ENCODE measurements at regions not wholly inside any gene's neighbourhood (a gene's known extent, or its start where the extent isn't known, plus 50 kb on each side); places are given as distances from the start of the nearest gene placed in this dataset.

DNA sequence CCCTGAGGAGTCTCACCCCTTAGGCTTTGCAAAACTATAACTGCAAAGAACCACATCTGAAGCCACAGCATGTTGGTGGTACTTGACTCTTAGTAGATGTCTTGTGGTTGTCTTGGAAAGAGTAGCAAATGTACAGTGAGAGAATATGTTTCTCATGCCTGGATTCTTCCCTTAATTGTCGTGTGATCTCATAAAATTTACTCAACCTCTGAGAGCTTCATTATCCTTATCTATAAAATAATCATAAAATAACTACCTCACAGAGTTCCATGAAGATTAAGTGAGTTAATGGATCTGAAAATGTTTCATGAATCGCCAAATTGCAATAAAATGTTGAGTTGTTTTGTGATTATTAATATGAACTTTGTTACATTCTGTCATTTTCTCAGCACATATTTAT lies 491.5 kb downstream of the METTL15 start:
- intact Hi-C loops (cut with DNase I): no loop called here

DNA sequence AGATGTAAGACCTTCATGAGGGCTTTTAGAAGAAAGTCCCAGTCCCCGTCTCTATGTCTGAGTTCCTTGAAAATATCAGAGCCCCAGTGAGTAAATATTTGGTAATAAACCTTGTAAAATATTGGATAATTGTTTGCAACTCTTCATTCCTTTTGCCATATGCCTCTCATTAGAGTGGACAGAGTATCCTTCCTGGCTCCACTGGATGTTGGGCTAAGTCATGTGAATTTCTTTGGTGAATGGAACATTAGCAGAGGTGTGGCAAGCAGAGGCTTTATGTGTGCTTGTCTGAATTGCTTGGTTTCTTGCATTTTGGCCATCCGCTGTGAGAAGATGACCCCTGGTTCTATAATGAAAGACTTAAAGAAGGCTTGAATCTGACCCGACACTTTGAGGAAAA lies 490.3 kb downstream of the METTL15 start:
- DNase-seq (ENCODE audit: low spot score): no peak
- intact Hi-C loops (cut with DNase I): no loop called here

More for the DNA sequence above, 491.5 kb downstream of the METTL15 start:
- no peak for DNase-seq (ENCODE audit: low spot score)

- intact Hi-C loops (cut with DNase I): no loop called here
- no peak for DNase-seq (ENCODE audit: low spot score)
These were observed 488.6 kb downstream of the METTL15 start for GRCh38 chr11:28596816-28597215.

GRCh38 chr11:28592141-28592540 lies 484.0 kb downstream of the METTL15 start:
- intact Hi-C loops (cut with DNase I): no loop called here
- DNase-seq (ENCODE audit: low spot score): no peak

DNA sequence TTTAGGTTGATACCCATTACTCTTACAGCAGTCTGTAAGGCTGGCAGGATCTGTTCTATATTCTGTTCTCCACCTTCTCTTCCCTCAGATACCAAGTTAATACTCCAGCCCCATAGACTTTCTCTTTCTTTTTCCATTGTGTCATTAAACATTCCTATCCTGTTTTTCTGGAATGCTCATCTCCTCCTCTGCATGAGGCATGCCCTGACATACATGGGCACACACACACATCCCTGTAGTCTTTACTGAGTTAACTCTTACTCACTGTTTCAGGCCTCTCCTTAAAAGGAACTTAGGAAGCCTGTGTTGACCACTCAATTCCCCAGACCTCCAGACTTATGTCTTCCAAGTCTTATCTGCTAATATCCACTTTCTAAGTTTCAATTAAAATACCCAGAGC lies 476.8 kb downstream of the METTL15 start:
- DNase-seq (ENCODE audit: low spot score): no peak
- intact Hi-C loops (cut with DNase I): no loop called here

- DNase-seq (ENCODE audit: low spot score): no peak
- intact Hi-C loops (cut with DNase I): no loop called here
These were observed 474.3 kb downstream of the METTL15 start for GRCh38 chr11:28582506-28582905.

GRCh38 chr11:28581286-28582242 lies 473.4 kb downstream of the METTL15 start:
- no peak for DNase-seq (ENCODE audit: low spot score)
- intact Hi-C loops (cut with DNase I): no loop called here

DNA sequence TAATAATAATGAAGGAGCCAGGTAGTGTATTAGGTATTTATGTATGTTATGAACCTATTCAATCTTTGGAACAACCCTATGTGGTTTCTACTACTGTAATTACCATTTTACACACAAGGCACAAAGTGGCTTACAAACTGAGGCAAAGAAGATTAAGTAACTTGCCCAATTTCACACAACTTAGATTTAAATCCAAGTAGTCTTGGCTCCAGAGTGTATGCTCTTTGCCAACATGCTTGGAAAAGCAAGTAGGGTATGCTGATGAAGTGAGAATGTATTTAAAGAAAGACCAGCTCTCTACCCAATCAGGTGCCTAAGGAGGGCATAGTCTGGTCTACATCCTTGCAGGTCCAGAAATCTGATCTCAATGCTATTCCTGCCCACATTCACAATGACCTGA lies 463.2 kb downstream of the METTL15 start:
- intact Hi-C loops (cut with DNase I): no loop called here
- DNase-seq (ENCODE audit: low spot score): no peak

DNA sequence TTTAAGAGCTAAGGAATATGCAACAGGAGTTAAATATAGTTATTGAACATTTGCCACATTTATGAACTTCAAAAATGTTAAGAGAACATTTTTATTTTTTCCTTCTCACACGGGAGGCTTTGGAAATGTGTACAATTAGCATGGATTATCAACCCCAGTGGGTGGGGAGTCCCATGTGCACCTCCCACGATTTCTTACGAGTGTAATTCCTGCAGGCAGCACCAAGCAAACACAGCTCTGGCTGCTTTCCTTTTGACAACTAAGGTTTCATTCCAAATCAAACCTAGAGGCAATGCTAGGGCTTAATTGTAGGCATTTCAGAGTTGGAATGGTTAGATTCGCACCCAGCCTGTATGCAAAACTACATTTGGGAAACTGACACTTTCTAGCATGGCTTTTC lies 460.9 kb downstream of the METTL15 start:
- no peak for DNase-seq (ENCODE audit: low spot score)
- intact Hi-C loops (cut with DNase I): no loop called here

DNA sequence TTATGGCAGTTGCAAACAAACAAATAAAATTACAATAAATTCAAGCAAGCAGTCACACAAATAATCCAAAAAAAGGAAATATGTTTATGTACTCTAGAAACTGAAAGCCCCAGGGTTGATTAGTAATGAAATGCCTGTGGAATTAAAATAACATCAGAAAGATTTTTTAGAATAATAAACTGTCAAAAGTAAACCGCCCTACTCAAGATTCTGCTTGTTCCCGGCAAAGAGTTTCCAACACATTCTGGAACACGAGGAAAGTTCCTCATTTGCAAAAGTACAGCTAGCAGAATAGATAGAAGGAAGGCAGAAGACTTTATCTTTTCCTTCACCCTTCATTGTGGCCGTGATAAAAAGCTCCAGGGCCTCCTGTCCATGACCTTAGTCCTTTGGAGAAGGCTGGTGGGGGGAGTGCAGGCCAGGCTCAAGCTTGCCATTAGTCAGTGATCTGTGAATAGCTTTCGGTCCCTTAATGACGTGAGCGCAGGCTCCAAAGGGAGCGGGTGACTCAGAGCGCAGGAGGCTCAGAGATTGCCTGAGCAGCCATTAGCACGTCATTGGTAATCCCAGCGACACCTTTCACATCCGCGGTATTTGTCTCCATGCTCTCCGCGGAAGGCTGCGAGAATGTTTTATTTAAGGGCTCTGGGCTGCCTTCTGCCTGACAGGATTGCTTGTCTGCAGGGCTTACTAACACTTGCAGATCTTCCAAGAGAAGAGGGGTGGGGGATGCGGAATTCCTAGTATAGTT lies 458.3 kb downstream of the METTL15 start:
- intact Hi-C loops (cut with DNase I): no loop called here
- peak; percentile 95 for DNase-seq (ENCODE audit: low spot score)

DNA sequence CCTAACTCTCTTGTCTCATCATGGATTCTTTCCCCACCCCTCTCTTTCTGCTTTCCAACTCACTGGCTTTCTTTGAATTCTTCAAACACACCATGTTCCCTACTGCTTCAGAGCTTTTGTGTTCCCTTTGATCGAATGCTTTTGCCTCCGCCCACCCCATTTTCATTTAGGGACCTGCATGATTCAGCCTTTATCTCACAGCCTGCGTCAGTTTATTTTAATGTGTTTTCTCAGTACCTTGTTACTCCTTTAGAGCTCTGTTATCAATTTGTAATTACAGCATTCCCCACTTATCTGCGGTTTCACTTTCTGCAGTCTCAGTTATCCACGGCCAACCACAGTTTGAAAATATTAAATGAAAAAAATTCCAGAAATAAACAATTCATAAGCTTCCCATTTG lies 451.3 kb downstream of the METTL15 start:
- intact Hi-C loops (cut with DNase I): no loop called here
- no peak for DNase-seq (ENCODE audit: low spot score)

GRCh38 chr11:28547321-28547741 lies 439.1 kb downstream of the METTL15 start:
- intact Hi-C loops (cut with DNase I): no loop called here

DNA sequence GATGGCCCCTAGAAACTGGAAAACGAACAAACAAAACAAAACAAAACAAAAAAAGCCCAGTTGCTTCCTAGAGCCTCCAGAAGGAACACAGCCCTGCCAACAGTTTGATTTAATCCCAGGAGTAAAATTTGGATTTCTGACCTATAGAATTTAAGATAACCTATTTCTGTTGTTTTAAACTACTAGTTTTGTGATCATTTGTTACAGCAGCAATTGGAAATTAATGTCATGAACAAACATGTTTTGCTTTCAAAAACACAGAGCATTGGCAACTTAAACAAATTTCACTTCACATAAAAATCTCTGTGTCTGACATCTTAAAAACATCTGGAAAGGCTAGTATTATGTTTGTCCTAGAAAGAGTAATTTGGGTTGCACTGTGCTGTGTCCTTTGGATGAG lies 437.3 kb downstream of the METTL15 start:
- intact Hi-C loops (cut with DNase I): no loop called here
- DNase-seq (ENCODE audit: low spot score): no peak

More at GRCh38 chr11:28547321-28547741, 439.1 kb downstream of the METTL15 start:
- no peak for DNase-seq (ENCODE audit: low spot score)

- no peak for DNase-seq (ENCODE audit: low spot score)
- intact Hi-C loops (cut with DNase I): no loop called here
These were observed 434.4 kb downstream of the METTL15 start for GRCh38 chr11:28542561-28542960.

DNA sequence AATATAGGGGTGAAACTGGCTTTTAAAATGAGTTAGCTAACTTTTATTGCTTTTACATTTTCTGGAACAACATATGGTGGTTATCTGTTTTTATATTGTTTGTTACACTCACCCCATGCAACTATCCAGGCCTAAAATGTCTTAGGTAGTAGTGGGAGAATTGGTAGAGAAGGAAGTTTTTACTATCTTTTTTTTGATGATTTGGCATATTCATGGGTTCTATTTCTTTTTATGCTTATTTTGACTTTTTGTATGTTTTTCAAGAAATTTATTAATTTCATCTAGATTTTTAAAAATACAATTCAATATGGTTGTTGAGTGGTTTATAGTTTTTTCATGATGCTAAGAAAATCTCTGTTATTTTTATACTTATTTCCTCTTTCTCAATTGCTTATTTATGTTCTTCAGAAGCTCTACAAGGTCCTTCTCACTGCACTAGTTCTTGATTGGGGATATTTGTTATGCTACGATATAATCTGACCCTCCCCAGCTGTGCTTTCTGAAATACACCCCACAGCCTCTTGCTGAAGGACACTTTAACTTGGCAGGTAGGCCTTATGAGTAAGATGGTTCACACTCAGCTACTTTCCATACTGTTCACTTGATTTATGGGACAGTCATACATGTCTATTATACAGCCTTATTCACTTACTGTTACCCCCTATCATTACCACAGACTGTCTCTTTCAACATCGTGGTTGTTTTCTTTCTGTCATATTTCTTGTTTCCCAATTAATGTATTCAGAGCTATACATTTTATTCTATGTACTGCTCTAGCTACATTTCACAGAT lies 431.2 kb downstream of the METTL15 start:
- intact Hi-C loops (cut with DNase I): loop anchor here in 1 of 2 donors (10.0 kb wide), 1 partner anchor 845 kb away; no protein-coding TSS in a partner anchor
- no peak for DNase-seq (ENCODE audit: low spot score)

GRCh38 chr11:28537822-28538221 lies 429.6 kb downstream of the METTL15 start:
- no peak for DNase-seq (ENCODE audit: low spot score)
- intact Hi-C loops (cut with DNase I): loop anchor here in 1 of 2 donors (10.0 kb wide), 1 partner anchor 843 kb away; no protein-coding TSS in a partner anchor

DNA sequence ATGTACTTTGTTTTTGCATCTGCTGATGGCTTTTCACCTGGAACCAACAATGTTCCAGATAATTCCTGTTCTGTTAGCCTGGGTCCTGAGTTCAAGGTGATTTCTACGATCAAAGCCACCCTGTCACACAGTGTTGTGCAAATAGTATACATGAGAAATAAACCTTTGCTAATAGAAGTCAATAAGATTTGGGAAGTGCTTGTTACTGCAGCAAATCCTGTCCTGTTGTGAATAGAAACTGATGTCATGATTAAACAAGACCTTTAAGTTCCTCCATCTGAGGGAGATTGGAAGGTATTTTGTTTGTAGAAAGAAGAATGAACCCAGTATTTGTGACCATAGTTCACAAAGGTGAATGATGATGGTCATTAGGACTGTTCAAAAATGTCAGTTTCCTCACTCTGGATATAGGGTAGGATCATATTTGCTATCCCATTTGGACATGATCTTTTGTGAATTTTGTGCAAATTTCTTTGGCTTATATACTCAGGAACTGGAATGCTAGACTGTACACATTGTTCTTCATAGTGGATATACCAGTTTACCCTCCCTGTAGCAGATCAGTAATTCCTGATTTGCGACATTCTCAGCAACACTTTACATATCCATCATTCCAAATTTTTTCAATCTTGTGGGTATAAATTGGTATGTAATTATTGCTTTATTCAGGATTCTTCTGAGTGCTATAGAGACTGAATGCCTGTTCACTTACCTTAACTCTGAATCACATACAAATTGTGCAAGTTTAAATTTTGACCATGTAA lies 428.5 kb downstream of the METTL15 start:
- intact Hi-C loops (cut with DNase I): loop anchor here in 1 of 2 donors (10.0 kb wide), 1 partner anchor 842 kb away; no protein-coding TSS in a partner anchor
- no peak for DNase-seq (ENCODE audit: low spot score)

DNA sequence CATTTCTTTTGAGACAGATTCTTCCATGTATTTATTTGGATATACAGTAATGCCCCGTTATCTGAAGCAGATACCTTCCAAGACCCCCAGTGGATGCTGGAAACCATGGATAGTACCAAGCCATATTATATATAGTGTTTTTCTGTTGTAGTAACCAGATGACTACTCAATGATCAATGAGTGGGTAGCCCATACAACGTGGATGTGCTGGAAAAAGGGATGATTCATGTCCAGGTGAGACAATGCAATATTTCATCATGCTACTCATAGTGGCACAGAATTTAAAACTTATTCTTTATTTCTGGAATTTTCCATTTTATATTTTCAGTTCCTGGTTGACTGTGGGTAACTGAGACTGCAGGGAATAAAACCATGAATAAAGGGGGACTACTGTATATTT lies 427.5 kb downstream of the METTL15 start:
- no peak for DNase-seq (ENCODE audit: low spot score)
- intact Hi-C loops (cut with DNase I): loop anchor here in 1 of 2 donors (10.0 kb wide), 1 partner anchor 841 kb away; no protein-coding TSS in a partner anchor

All from posterior vena cava (tissue), 2 donors.